ENCODE measurements at regions not wholly inside any gene's neighbourhood (a gene's known extent, or its start where the extent isn't known, plus 50 kb on each side); places are given as distances from the start of the nearest gene placed in this dataset.

DNA sequence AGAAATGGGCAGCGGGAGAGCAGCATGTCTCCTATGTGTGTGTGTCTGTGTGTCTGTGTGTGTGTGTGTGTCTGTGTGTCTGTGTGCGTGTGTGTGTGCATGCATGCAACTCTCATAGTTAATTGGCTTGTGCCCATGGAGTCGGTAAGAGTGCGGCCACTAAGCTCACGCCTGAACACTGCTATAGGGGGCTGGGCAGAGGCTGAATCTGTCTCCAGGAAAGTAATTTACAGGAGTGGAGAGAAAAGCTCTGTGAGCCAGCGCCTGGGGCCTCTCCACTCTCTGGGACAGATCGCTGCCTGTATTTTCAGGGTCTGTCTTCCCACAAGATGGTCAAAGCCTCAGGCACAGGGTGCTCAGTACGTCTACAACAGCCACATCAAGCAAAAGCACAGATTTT is 553.4 kb downstream of the TNS1 start:
- no peaks in the 10 kb centered on the region for H3K9me3 ChIP-seq (replicated peaks in 1 of 11)
- no peak overlapping the region for H3K27ac ChIP-seq
- H4K20me1 ChIP-seq: no peaks in the 10 kb centered on the region
- no peaks in the 10 kb centered on the region for H3K36me3 ChIP-seq
- H3K4me1 ChIP-seq: no peaks in the 10 kb centered on the region
- no peak overlapping the region for H3K4me3 ChIP-seq
- H3K27me3 ChIP-seq: 0 out of 22 replicates have a peak, but pooled peaks cover 0 to 7% (median 0%) of the 10 kb centered on the region in 11 experiments
- H3K4me2 ChIP-seq: no peak overlapping the region
- no peak overlapping the region for H3K9ac ChIP-seq
- TF ChIP-seq Cebpa-rat (IDR thresholded peaks at IDR 0.05): no peak

DNA sequence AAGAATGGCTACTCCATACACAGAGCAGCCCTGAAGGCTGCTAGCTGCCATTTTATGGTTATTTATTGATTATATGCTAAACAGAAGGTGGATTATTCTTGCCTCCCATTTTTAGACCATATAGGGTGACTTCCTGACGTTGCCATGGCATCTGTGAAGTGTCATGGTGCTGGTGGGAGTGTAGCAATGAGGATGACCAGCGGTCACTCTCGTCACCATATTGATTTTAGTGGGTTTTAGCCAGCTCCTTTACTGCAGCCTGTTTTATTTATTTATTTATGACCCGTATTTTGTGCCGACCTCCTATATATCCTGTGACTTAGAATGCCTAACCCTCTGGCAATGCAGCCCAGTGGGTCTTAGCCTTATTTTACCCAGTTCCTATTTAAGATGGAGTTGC is 553.9 kb downstream of the TNS1 start:
- 0 out of 22 replicates have a peak, but pooled peaks cover 0 to 7% (median 0%) of the 10 kb centered on the region in 11 experiments for H3K27me3 ChIP-seq
- H3K4me3 ChIP-seq: no peak overlapping the region
- no peak overlapping the region for H3K9ac ChIP-seq
- H3K4me1 ChIP-seq: no peaks in the 10 kb centered on the region
- H3K4me2 ChIP-seq: no peak overlapping the region
- no peak overlapping the region for H3K27ac ChIP-seq
- H3K9me3 ChIP-seq (replicated peaks in 1 of 11): no peaks in the 10 kb centered on the region
- H4K20me1 ChIP-seq: no peaks in the 10 kb centered on the region
- no peaks in the 10 kb centered on the region for H3K36me3 ChIP-seq
- TF ChIP-seq Cebpa-rat (IDR thresholded peaks at IDR 0.05): no peak

DNA sequence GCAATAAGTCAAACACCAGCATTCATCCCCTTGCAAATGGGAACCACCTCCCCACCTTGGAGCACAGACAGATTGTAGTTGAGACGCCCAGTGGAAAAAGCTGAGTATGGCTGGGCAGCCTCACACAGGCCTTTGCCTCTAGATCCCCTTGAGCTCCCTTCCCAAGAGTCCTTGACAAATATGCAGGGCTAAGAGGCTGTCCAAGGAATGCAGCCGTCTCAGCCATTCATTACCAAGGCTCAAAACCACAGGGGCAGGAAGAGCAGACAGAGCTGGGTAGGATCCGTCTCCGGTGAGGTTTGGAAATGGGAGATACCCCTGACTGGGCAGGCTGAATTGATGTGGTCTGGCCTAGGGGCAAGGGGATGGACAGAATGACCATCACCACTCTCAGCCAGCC is 557.1 kb downstream of the TNS1 start:
- Histone ChIP-seq H3K27ac (no peak overlapping the region), H3K36me3 (no peaks in the 10 kb centered on the region), H3K27me3 (no peaks in the 10 kb centered on the region), H3K4me3 (no peak overlapping the region), H3K4me1 (no peaks in the 10 kb centered on the region), H3K9me3 (replicated peaks in 1 of 11) (no peaks in the 10 kb centered on the region), H4K20me1 (no peaks in the 10 kb centered on the region), H3K4me2 (no peak overlapping the region), H3K9ac (no peak overlapping the region)
- no peak for TF ChIP-seq Cebpa-rat (IDR thresholded peaks at IDR 0.05)

DNA sequence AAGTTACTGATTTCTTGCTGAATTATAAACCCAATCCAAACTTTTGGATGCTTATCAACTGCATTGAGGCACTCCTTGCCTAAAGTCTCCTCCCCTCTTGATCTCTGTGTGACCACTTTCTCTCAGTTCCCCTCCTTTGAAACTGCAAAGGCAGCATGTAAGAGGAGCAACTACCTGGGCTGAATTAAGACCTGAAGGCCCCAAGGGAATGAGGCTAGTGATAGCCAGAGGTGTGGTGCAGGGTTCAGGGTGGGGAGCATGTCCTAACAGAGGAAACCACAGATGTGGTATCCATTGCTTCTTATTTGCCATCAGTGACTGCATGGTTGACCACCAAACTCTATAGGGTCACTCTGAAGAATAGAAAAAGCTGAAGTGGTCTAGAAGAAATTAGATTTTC is 557.9 kb downstream of the TNS1 start:
- peaks cover 0 to 3% (median 0%) of the 10 kb centered on the region in 10 experiments; a peak in 1 of 20 replicates for H3K4me1 ChIP-seq
- no peaks in the 10 kb centered on the region for H3K9me3 ChIP-seq (replicated peaks in 1 of 11)
- no peak overlapping the region for H3K4me3 ChIP-seq
- no peak overlapping the region for H3K9ac ChIP-seq
- no peaks in the 10 kb centered on the region for H4K20me1 ChIP-seq
- H3K27me3 ChIP-seq: no peaks in the 10 kb centered on the region
- no peaks in the 10 kb centered on the region for H3K36me3 ChIP-seq
- no peak for TF ChIP-seq Cebpa-rat (IDR thresholded peaks at IDR 0.05)
- no peak overlapping the region for H3K4me2 ChIP-seq
- no peak overlapping the region for H3K27ac ChIP-seq

DNA sequence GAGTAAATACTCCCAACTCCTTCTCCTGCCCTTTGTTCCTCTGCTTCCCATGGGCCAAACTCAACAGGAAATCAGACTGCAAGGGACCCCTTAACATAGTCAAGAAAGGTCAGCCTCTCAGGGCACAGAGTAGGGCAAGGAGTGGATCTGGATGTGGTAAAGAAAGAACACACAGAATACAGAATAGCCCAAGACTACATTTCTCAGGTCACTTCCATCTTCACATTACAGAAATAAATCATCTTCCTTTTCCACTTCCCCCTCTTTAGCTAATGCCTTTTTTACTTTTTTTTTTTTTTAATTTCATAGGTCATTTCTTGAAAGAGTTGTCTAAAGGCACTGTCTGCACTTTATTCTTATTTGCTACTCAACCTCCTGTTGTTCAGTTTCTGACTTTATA is 558.3 kb downstream of the TNS1 start:
- H3K4me2 ChIP-seq: no peak overlapping the region
- H3K36me3 ChIP-seq: no peaks in the 10 kb centered on the region
- H3K4me3 ChIP-seq: no peak overlapping the region
- H3K27me3 ChIP-seq: no peaks in the 10 kb centered on the region
- H4K20me1 ChIP-seq: no peaks in the 10 kb centered on the region
- H3K9me3 ChIP-seq (replicated peaks in 1 of 11): no peaks in the 10 kb centered on the region
- no peak overlapping the region for H3K9ac ChIP-seq
- H3K4me1 ChIP-seq: peaks cover 0 to 6% (median 0%) of the 10 kb centered on the region in 10 experiments; a peak in 1 of 20 replicates
- TF ChIP-seq Cebpa-rat (IDR thresholded peaks at IDR 0.05): no peak
- H3K27ac ChIP-seq: no peak overlapping the region

DNA sequence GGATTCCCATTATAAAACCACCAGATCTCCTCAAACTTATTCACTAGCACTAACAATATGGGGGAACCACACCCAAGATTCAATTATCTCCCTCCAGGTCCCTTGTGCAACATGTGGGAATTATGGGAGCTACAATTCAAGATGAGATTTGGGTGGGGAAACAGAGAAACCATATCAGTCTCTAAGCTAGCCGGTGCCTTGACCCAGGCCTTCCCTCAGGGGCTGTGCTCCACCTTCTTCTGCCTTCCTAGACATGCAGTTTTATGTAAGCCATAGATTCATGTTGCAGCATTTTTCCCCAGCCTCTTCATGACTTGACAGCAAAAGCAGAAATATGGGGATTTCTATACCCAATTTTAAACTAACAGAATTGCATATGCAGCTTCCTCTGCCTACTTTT is 559.2 kb downstream of the TNS1 start:
- H3K4me2 ChIP-seq: no peak overlapping the region

DNA sequence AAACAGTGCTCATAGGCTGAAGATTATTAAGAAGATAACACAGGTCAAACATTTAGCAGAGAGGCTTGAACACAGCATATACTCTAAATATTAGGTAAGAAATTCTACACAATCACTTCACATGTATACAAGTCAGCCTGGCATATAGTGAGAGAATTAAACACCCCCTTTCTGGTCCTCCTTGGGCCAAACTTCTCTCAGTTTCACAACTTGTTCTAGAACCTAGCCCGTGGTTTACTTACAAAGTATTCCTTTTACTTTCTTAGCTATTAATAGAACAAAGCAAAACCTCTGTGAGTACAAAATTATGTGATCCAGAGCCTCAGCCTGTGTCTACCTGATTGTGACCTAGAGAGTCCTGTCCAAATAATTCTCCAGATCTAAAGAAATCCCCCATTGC is 562.8 kb downstream of the TNS1 start:
- Histone ChIP-seq H3K9ac (no peak overlapping the region), H3K9me3 (replicated peaks in 1 of 11) (no peaks in the 10 kb centered on the region), H3K27ac (no peak overlapping the region), H3K4me3 (no peak overlapping the region), H3K4me2 (0 out of 22 replicates have a peak overlapping the region, but pooled peaks of 2 of the 11 experiments have one; percentile 4), H3K4me1 (peaks cover 0 to 40% (median 9%) of the 10 kb centered on the region in 10 experiments; a peak in 12 of 20 replicates), H4K20me1 (no peaks in the 10 kb centered on the region), H3K27me3 (peaks cover 0 to 22% (median 0%) of the 10 kb centered on the region in 11 experiments; a peak in 5 of 22 replicates), H3K36me3 (no peaks in the 10 kb centered on the region)
- no peak for TF ChIP-seq Cebpa-rat (IDR thresholded peaks at IDR 0.05)

More for the DNA sequence above, 559.2 kb downstream of the TNS1 start:
- Histone ChIP-seq H3K36me3 (no peaks in the 10 kb centered on the region), H3K4me1 (peaks cover 0 to 11% (median under 1%) of the 10 kb centered on the region in 10 experiments; a peak in 5 of 20 replicates), H3K9me3 (replicated peaks in 1 of 11) (no peaks in the 10 kb centered on the region), H4K20me1 (no peaks in the 10 kb centered on the region), H3K27me3 (no peaks in the 10 kb centered on the region), H3K4me3 (no peak overlapping the region), H3K9ac (no peak overlapping the region), H3K27ac (no peak overlapping the region)
- no peak for TF ChIP-seq Cebpa-rat (IDR thresholded peaks at IDR 0.05)

DNA sequence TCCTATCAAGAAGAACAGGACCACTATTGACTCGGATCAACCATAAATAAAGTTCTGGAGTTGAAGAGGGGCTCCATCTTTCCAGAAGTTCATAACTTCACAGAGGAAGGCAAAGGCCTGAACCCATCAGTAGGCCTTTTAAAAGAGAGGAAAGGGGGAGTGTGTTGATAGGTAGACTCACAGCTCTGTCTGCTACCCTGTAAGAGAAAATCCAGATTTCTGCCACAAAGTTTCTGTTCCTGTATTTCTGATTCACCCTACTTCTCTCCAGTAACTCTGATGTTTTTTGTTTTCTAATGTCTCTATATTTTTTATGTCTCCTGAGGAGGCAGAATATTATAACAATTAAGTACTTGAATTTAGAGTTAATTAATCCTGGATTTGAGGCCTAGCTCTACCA is 564.0 kb downstream of the TNS1 start:
- peaks cover 0 to 22% (median 0%) of the 10 kb centered on the region in 11 experiments; a peak in 5 of 22 replicates for H3K27me3 ChIP-seq
- H3K36me3 ChIP-seq: no peaks in the 10 kb centered on the region
- peak overlapping the region in 4 of 11 experiments; percentile 2 to 48 (median 10); a peak in 5 of 22 replicates for H3K4me2 ChIP-seq
- no peak overlapping the region for H3K4me3 ChIP-seq
- H3K9ac ChIP-seq: no peak overlapping the region
- no peak overlapping the region for H3K27ac ChIP-seq
- H4K20me1 ChIP-seq: no peaks in the 10 kb centered on the region
- H3K4me1 ChIP-seq: peaks cover 9 to 52% (median 19%) of the 10 kb centered on the region in 10 experiments; a peak in 19 of 20 replicates
- H3K9me3 ChIP-seq (replicated peaks in 1 of 11): no peaks in the 10 kb centered on the region
- TF ChIP-seq Cebpa-rat (IDR thresholded peaks at IDR 0.05): no peak

DNA sequence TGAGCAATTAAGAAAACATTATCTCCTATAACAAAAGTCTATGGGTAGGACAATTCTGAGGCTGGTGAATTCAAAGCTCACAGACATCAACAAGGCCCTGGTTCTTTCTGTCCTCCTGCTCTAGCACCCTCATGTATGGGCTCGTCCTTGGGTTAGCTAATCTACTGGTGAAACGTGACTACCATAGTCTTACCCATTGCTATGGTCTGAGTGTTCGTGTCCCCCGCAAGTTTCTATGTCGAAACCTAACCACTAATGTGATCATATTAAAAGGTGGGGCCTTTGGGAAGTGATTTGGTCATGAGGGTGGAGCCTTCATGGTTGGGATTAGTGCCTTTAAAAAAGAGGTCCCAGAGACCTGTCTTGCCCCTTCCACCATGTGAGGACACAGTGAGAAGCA is 564.7 kb downstream of the TNS1 start:
- peaks cover 0 to 27% (median 0%) of the 10 kb centered on the region in 11 experiments; a peak in 5 of 22 replicates for H3K27me3 ChIP-seq
- peaks cover 9 to 59% (median 20%) of the 10 kb centered on the region in 10 experiments; a peak in 19 of 20 replicates for H3K4me1 ChIP-seq
- no peaks in the 10 kb centered on the region for H3K36me3 ChIP-seq
- no peak overlapping the region for H3K9ac ChIP-seq
- no peak overlapping the region for H3K27ac ChIP-seq
- H3K9me3 ChIP-seq (replicated peaks in 1 of 11): no peaks in the 10 kb centered on the region
- H4K20me1 ChIP-seq: no peaks in the 10 kb centered on the region
- H3K4me2 ChIP-seq: peak overlapping the region in 3 of 11 experiments; percentile 3 to 48 (median 17); a peak in 4 of 22 replicates
- no peak overlapping the region for H3K4me3 ChIP-seq
- TF ChIP-seq Cebpa-rat (IDR thresholded peaks at IDR 0.05): no peak

DNA sequence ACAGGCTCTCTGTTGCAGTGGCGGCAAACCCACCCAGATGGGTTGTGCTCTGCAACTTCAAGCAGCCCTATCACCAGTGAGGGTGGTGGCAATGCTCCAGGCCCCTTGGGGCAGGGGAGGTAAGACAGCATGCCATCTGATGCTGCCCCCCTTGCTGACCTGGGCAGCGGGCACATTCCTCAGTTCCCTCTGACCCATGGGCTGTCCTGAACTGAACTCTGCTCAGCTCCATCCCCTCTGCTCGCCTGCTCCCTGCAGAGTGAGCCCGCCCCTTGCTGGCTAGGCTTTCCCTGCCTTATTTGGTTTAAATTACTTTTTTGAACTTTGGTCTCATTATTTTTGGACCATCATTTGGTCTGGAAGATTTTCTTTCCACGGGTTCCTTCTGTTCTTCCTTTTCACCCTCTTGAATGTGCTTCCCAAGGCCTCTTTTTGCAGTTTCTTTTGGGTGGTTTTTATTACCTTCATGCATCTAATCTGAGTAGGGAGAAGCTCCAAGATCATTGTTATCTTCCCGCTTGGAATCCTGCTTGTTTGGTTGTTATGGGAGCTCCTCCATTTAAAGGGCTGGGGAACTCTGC is 565.4 kb downstream of the TNS1 start:
- Histone ChIP-seq H3K36me3 (no peaks in the 10 kb centered on the region), H4K20me1 (no peaks in the 10 kb centered on the region), H3K9ac (no peak overlapping the region), H3K4me3 (no peak overlapping the region), H3K4me1 (peaks cover 9 to 67% (median 20%) of the 10 kb centered on the region in 10 experiments; a peak in 19 of 20 replicates), H3K27ac (no peak overlapping the region), H3K9me3 (replicated peaks in 1 of 11) (no peaks in the 10 kb centered on the region), H3K27me3 (peaks cover 0 to 27% (median 0%) of the 10 kb centered on the region in 11 experiments; a peak in 5 of 22 replicates), H3K4me2 (peak overlapping the region in 1 of 11 experiments; percentile 7; a peak in 1 of 22 replicates)
- no peak for TF ChIP-seq Cebpa-rat (IDR thresholded peaks at IDR 0.05)

All from BLaER1 treated with 17β-estradiol and CSF1 and Interleukin-3, amounts not matched to agents 10 nM and 100 nM (cell line).